Ovary (tissue), 7 donors: ENCODE measurements at regions not wholly inside any gene's neighbourhood (a gene's known extent, or its start where the extent isn't known, plus 50 kb on each side); places are given as distances from the start of the nearest gene placed in this dataset.

ENCODE experiments used
- DNase-seq, 5 donors: peaks; one replicate each; pipeline ENCODE4 v3.0.0-alpha.2; 2019 to 2020
- H3K27ac ChIP-seq, 2 donors: fragments of 200-600 bp; one replicate each; pipeline versions ENCODE4 v1.5.1 to v1.8.0; 2019 to 2022
- H3K27me3 ChIP-seq: fragments of 200-600 bp; one replicate; pipeline ENCODE4 v1.8.0; 2022
- H3K36me3 ChIP-seq: fragments of 200-600 bp; sonication (generic); one replicate; pipeline ENCODE4 v1.5.1; 2019
- H3K4me1 ChIP-seq: one replicate; pipeline ENCODE4 v1.8.1; 2013; ENCODE audit warnings: mild to moderate bottlenecking, moderate library complexity; ENCODE audit not compliant: insufficient read depth
- H3K4me3 ChIP-seq: fragments of 200-600 bp; sonication (generic); one replicate; pipeline ENCODE4 v1.5.1; 2017
- H3K9me3 ChIP-seq, 2 donors: fragments of 200-600 bp in 1 of 2; sonication (generic) in 1 of 2; one replicate each; pipeline versions ENCODE4 v1.5.1 to v1.8.1; 2013 to 2019; ENCODE audit warnings: mild to moderate bottlenecking in 1 of 2, moderate library complexity in 1 of 2
- CTCF ChIP-seq, 3 donors: fragments of 450-650 bp in 2 of 3; fragments of 200-600 bp in 1 of 3; IDR thresholded peaks; one replicate each; pipeline versions ENCODE4 v1.5.1 to v1.8.0; 2016 to 2022; ENCODE audit warnings: antibody characterized with exemption in 3 of 3, mild to moderate bottlenecking in 1 of 3
- EP300 ChIP-seq: sonication (generic); formaldehyde crosslinking; IDR thresholded peaks from one replicate; pipeline ENCODE4 v1.6.1; 2017; ENCODE audit warnings: antibody characterized with exemption
- POLR2A ChIP-seq: fragments of 450-650 bp; IDR thresholded peaks from one replicate; pipeline ENCODE4 v1.6.1; 2017; ENCODE audit warnings: antibody characterized with exemption, mild to moderate bottlenecking, moderate library complexity
- WGBS, 3 donors: extraction: QIAGEN DNeasy Blood & Tissue Kit in 1 of 3; methylation state at CpG; one replicate each; pipeline versions ENCODE4 v1.1.5 to v1.1.7; 2013 to 2017; 5-methylcytosine and 5-hydroxymethylcytosine counted together
- intact Hi-C, 4 donors: fragments of 100-400 bp; cut with DNase I; formaldehyde crosslinking; loops; one replicate each; pipeline versions ENCODE4 v1.11.0 to v1.15.1; 2022 to 2023
- donor health status: DM: no; HTN: no; CAD: no; lungs with moderate emphysema.
- donor health status: DM: no; HTN: no; CAD: no.
- donor health status: Bipolar disorder and iron deficiency.
- donor health status: DM: no; HTN: no; CAD: no.
- donor health status: DM: yes; HTN: yes; CAD: no.

GRCh38 chr6:9192405-9192909 lies 757.1 kb upstream of the SLC35B3 start:
- no peaks in the 10 kb centered on the region for H3K4me1 ChIP-seq
- H3K36me3 ChIP-seq = no peaks in the 10 kb centered on the region
- intact Hi-C loops = no loop called here
- H3K4me3 ChIP-seq = no peak overlapping the region
- WGBS, 3 donors = 86 to 93% (median 88%) methylated on average over 4 of the region's 4 CpGs
- H3K9me3 ChIP-seq = no peaks in the 10 kb centered on the region
- no peak overlapping the region for H3K27ac ChIP-seq
- no peaks in the 10 kb centered on the region for H3K27me3 ChIP-seq
- no peak for DNase-seq
- TF ChIP-seq POLR2A (no peak), CTCF (IDR thresholded peaks at IDR 0.05) (no peak), EP300 (no peak)

DNA sequence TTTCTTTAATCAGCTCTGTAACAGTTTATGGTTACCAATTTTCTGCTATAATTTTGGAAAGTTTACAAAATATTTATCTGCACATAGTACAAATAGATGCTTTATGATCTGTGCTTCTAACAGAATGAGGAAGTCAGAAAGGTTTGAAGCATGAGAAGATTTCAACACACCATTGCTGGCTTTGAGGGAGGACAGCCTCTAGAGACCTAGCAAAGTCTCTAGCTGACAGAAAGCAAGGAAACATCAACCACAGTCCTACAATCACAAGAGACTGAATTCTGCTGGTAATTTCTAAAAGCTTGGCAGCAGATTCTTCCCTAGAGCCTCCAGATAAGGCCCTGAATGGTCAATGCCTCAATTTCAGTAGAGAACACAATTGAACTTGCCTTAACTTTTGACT lies 750.8 kb upstream of the SLC35B3 start:
- Histone ChIP-seq H3K4me1 (no peaks in the 10 kb centered on the region), H3K27me3 (no peaks in the 10 kb centered on the region), H3K36me3 (no peaks in the 10 kb centered on the region), H3K27ac (no peak overlapping the region), H3K4me3 (no peak overlapping the region), H3K9me3 (no peaks in the 10 kb centered on the region)
- TF ChIP-seq EP300 (no peak), CTCF (IDR thresholded peaks at IDR 0.05) (no peak), POLR2A (no peak)
- intact Hi-C loops = no loop called here
- DNase-seq = no peak

- no peak for DNase-seq
- Histone ChIP-seq H3K27ac (no peak overlapping the region), H3K4me1 (no peaks in the 10 kb centered on the region), H3K36me3 (no peaks in the 10 kb centered on the region), H3K4me3 (no peak overlapping the region), H3K27me3 (no peaks in the 10 kb centered on the region), H3K9me3 (peaks cover 0 to 4% of the 10 kb centered on the region in 2 donors)
- WGBS, 3 donors = 74 to 76% (median 74%) methylated on average over 2 of the region's 2 CpGs
- intact Hi-C loops = no loop called here
- no peak for TF ChIP-seq CTCF (IDR thresholded peaks at IDR 0.05)
Observed at GRCh38 chr6:9178071-9178470, 742.7 kb upstream of the SLC35B3 start.

DNA sequence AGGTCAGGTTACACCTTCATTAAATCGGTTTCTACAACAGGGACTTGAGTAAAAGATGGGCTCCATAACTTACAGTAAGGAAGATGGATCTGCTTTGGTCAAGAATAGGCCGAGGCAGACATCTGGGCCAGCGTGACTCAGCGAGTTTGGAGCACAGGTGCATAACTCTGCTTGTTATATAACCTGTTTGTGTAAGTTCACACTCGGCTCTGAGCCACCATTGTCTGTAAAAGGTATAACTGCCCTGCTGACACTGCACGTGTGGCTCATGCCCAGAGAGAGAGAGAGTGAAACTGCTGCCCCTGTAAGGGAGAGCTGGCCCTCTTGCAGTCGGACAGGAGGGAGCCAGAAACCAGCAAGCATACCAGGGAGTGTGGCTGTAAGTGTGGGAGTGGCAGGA lies 737.9 kb upstream of the SLC35B3 start:
- DNase-seq = no peak
- Histone ChIP-seq H3K4me3 (no peak overlapping the region), H3K9me3 (peaks cover 0 to 4% of the 10 kb centered on the region in 2 donors), H3K27ac (no peak overlapping the region), H3K27me3 (no peaks in the 10 kb centered on the region), H3K4me1 (no peaks in the 10 kb centered on the region), H3K36me3 (no peaks in the 10 kb centered on the region)
- TF ChIP-seq POLR2A (no peak), CTCF (IDR thresholded peaks at IDR 0.05) (no peak), EP300 (no peak)
- intact Hi-C loops = no loop called here
- 70 to 75% (median 73%) methylated on average over 7 of the region's 7 CpGs for whole genome bisulfite sequencing, 3 donors

- 86 to 89% (median 88%) methylated on average over 1 of the region's 1 CpG for WGBS, 3 donors
- peaks cover 0 to 4% of the 10 kb centered on the region in 2 donors for H3K9me3 ChIP-seq
- H3K4me3 ChIP-seq = no peak overlapping the region
- H3K36me3 ChIP-seq = no peaks in the 10 kb centered on the region
- intact Hi-C loops = no loop called here
- H3K27me3 ChIP-seq = no peaks in the 10 kb centered on the region
- no peak for TF ChIP-seq EP300
- TF ChIP-seq POLR2A = no peak
- TF ChIP-seq CTCF (IDR thresholded peaks at IDR 0.05) = no peak
- H3K27ac ChIP-seq = no peak overlapping the region
- no peaks in the 10 kb centered on the region for H3K4me1 ChIP-seq
- DNase-seq = no peak
Observed at GRCh38 chr6:9172096-9172495, 736.8 kb upstream of the SLC35B3 start.
